Trophoblast cell (in vitro differentiated cells and primary cell): ENCODE measurements at regions not wholly inside any gene's neighbourhood (a gene's known extent, or its start where the extent isn't known, plus 50 kb on each side); places are given as distances from the start of the nearest gene placed in this dataset.

Experiments used
- DNase-seq, 2 donors: peaks; one replicate each; pipeline ENCODE4 v3.0.0-alpha.2; 2016
- H2AFZ ChIP-seq: 2 replicates; pipeline ENCODE4 v1.6.1; 2013; ENCODE audit warnings: low read length, moderate library complexity, mild to moderate bottlenecking; ENCODE audit not compliant: insufficient read depth, poor library complexity
- H2AK5ac ChIP-seq: 2 replicates; pipeline ENCODE4 v1.6.1; 2013; ENCODE audit warnings: mild to moderate bottlenecking, low read length
- H2BK120ac ChIP-seq: 2 replicates; pipeline ENCODE4 v1.6.1; 2013; ENCODE audit warnings: low read length, mild to moderate bottlenecking, moderate library complexity; ENCODE audit not compliant: insufficient read depth, poor library complexity
- H2BK12ac ChIP-seq: 2 replicates; pipeline ENCODE4 v1.6.1; 2013; ENCODE audit warnings: mild to moderate bottlenecking, low read length, moderate library complexity
- H2BK5ac ChIP-seq: 2 replicates; pipeline ENCODE4 v1.6.1; 2013; ENCODE audit warnings: low read length, low read depth, moderate library complexity, mild to moderate bottlenecking; ENCODE audit not compliant: poor library complexity
- H3K14ac ChIP-seq: 2 replicates; pipeline ENCODE4 v1.6.1; 2013; ENCODE audit warnings: mild to moderate bottlenecking, low read length
- H3K18ac ChIP-seq: 2 replicates; pipeline ENCODE4 v1.6.1; 2013; ENCODE audit warnings: mild to moderate bottlenecking, low read length
- H3K23ac ChIP-seq: 2 replicates; pipeline ENCODE4 v1.6.1; 2013; ENCODE audit warnings: low read length
- H3K27ac ChIP-seq: 2 replicates; pipeline ENCODE4 v1.5.1; 2013; ENCODE audit warnings: low read depth, mild to moderate bottlenecking, inconsistent platforms, low read length, moderate library complexity
- H3K27me3 ChIP-seq: 2 replicates; pipeline ENCODE4 v1.6.1; 2013; ENCODE audit warnings: inconsistent platforms, mild to moderate bottlenecking, low read length, moderate library complexity; ENCODE audit not compliant: insufficient read depth
- H3K36me3 ChIP-seq, 2 experiments: 1 replicate in 1 of 2; 2 replicates in 1 of 2; pipeline ENCODE4 v1.6.1; 2013; ENCODE audit warnings: low read length in 2 of 2, mild to moderate bottlenecking in 2 of 2, moderate library complexity in 1 of 2; ENCODE audit not compliant: insufficient read depth in 2 of 2, control insufficient read depth in 1 of 2
- H3K4ac ChIP-seq: 2 replicates; pipeline ENCODE4 v1.6.1; 2013; ENCODE audit warnings: low read depth, mild to moderate bottlenecking, low read length, moderate library complexity
- H3K4me1 ChIP-seq, 2 experiments: 1 replicate in 1 of 2; 2 replicates in 1 of 2; pipeline ENCODE4 v1.6.1; 2013; ENCODE audit warnings: low read length in 2 of 2, mild to moderate bottlenecking in 2 of 2, moderate library complexity in 1 of 2; ENCODE audit not compliant: insufficient read depth in 2 of 2, control insufficient read depth in 1 of 2
- H3K4me2 ChIP-seq: 2 replicates; pipeline ENCODE4 v1.6.1; 2013; ENCODE audit warnings: inconsistent platforms, mild to moderate bottlenecking, low read length, moderate library complexity
- H3K4me3 ChIP-seq: 2 replicates; pipeline ENCODE4 v1.5.1; 2013; ENCODE audit warnings: mild to moderate bottlenecking, low read depth, low read length, inconsistent platforms
- H3K79me1 ChIP-seq: one replicate; pipeline ENCODE4 v1.6.1; 2013; ENCODE audit warnings: low read length
- H3K79me2 ChIP-seq: 2 replicates; pipeline ENCODE4 v1.6.1; 2013; ENCODE audit warnings: low read length, mild to moderate bottlenecking; ENCODE audit not compliant: control insufficient read depth, insufficient read depth, poor library complexity
- H3K9ac ChIP-seq: 2 replicates; pipeline ENCODE4 v1.6.1; 2013; ENCODE audit warnings: mild to moderate bottlenecking, low read length
- H3K9me3 ChIP-seq: 2 replicates; pipeline ENCODE4 v1.6.1; 2013; ENCODE audit warnings: low read depth, mild to moderate bottlenecking, control low read depth, inconsistent platforms, low read length; ENCODE audit not compliant: insufficient read depth
- H4K12ac ChIP-seq: 2 replicates; pipeline ENCODE4 v1.6.1; 2013; ENCODE audit warnings: low read depth, mild to moderate bottlenecking, low read length, moderate library complexity
- H4K8ac ChIP-seq: 2 replicates; pipeline ENCODE4 v1.6.1; 2013; ENCODE audit warnings: low read depth, mild to moderate bottlenecking, low read length, moderate library complexity
- H4K91ac ChIP-seq: one replicate; pipeline ENCODE4 v1.6.1; 2013; ENCODE audit warnings: low read depth, mild to moderate bottlenecking, low read length, moderate library complexity
- WGBS: extraction: QIAGEN DNeasy Blood & Tissue Kit; methylation state at CpG from one replicate; pipeline ENCODE4 v1.1.7; 2013; ENCODE audit warnings: missing lambda C conversion rate; ENCODE audit not compliant: insufficient read length, insufficient coverage; ENCODE audit errors: extremely low coverage; 5-methylcytosine and 5-hydroxymethylcytosine counted together

- H3K36me3 ChIP-seq = no peaks in the 10 kb centered on the region
- WGBS = no CpG with 5 or more reads among the region's 1 CpG
- no peak overlapping the region for H4K8ac ChIP-seq
Observed at GRCh38 chr14:66398437-66398836, 87.7 kb upstream of the CCDC196 start.

GRCh38 chr14:66401449-66402095 is 84.6 kb upstream of the CCDC196 start:
- H3K18ac ChIP-seq = no peak overlapping the region
- WGBS = no CpG with 5 or more reads among the region's 1 CpG
- no peak overlapping the region for H2AFZ ChIP-seq
- H3K4me1 ChIP-seq = no peaks in the 10 kb centered on the region
- no peak overlapping the region for H2BK120ac ChIP-seq
- no peaks in the 10 kb centered on the region for H3K27me3 ChIP-seq
- no peak overlapping the region for H3K9ac ChIP-seq
- H4K91ac ChIP-seq = no peak overlapping the region
- H2BK12ac ChIP-seq = no peak overlapping the region
- H3K36me3 ChIP-seq = no peaks in the 10 kb centered on the region
- H4K12ac ChIP-seq = no peak overlapping the region
- no peak overlapping the region for H2BK5ac ChIP-seq
- no peaks in the 10 kb centered on the region for H3K9me3 ChIP-seq
- no peak overlapping the region for H3K4me2 ChIP-seq
- no peak overlapping the region for H4K8ac ChIP-seq
- no peaks in the 10 kb centered on the region for H3K79me1 ChIP-seq
- no peak overlapping the region for H3K4ac ChIP-seq
- DNase-seq = peak in 1 of 2 donors; percentile 25
- H3K23ac ChIP-seq = no peak overlapping the region
- no peak overlapping the region for H3K27ac ChIP-seq
- no peak overlapping the region for H3K14ac ChIP-seq
- H3K79me2 ChIP-seq = no peaks in the 10 kb centered on the region
- H2AK5ac ChIP-seq = no peak overlapping the region
- H3K4me3 ChIP-seq = no peak overlapping the region

More at GRCh38 chr14:66398437-66398836, 87.7 kb upstream of the CCDC196 start:
- H3K4me1 ChIP-seq = no peaks in the 10 kb centered on the region
- no peak overlapping the region for H3K9ac ChIP-seq
- H4K91ac ChIP-seq = no peak overlapping the region
- H4K12ac ChIP-seq = no peak overlapping the region
- H3K4ac ChIP-seq = no peak overlapping the region
- H2BK12ac ChIP-seq = no peak overlapping the region
- H3K79me1 ChIP-seq = no peaks in the 10 kb centered on the region
- H2BK120ac ChIP-seq = no peak overlapping the region
- H3K27ac ChIP-seq = no peak overlapping the region
- H3K9me3 ChIP-seq = no peaks in the 10 kb centered on the region
- H2AFZ ChIP-seq = no peak overlapping the region
- H3K18ac ChIP-seq = no peak overlapping the region
- H3K4me2 ChIP-seq = no peak overlapping the region
- H3K79me2 ChIP-seq = no peaks in the 10 kb centered on the region
- no peak overlapping the region for H3K23ac ChIP-seq
- H3K4me3 ChIP-seq = no peak overlapping the region
- no peak overlapping the region for H2BK5ac ChIP-seq
- no peaks in the 10 kb centered on the region for H3K27me3 ChIP-seq
- H2AK5ac ChIP-seq = no peak overlapping the region
- DNase-seq = no peak
- no peak overlapping the region for H3K14ac ChIP-seq

GRCh38 chr14:66403183-66403582 is 83.0 kb upstream of the CCDC196 start:
- no peak overlapping the region for H4K12ac ChIP-seq
- H2AK5ac ChIP-seq = no peak overlapping the region
- DNase-seq = peak in 1 of 2 donors; percentile 47
- no peak overlapping the region for H3K18ac ChIP-seq
- H3K27me3 ChIP-seq = no peaks in the 10 kb centered on the region
- no peak overlapping the region for H3K27ac ChIP-seq
- H3K23ac ChIP-seq = no peak overlapping the region
- no peak overlapping the region for H3K4me3 ChIP-seq
- H2BK120ac ChIP-seq = no peak overlapping the region
- H2AFZ ChIP-seq = no peak overlapping the region
- H3K4me2 ChIP-seq = no peak overlapping the region
- no peak overlapping the region for H2BK5ac ChIP-seq
- H4K8ac ChIP-seq = no peak overlapping the region
- H4K91ac ChIP-seq = no peak overlapping the region
- H3K4ac ChIP-seq = no peak overlapping the region
- WGBS = no CpG with 5 or more reads among the region's 5 CpGs
- no peaks in the 10 kb centered on the region for H3K79me2 ChIP-seq
- no peaks in the 10 kb centered on the region for H3K79me1 ChIP-seq
- H3K36me3 ChIP-seq = no peaks in the 10 kb centered on the region
- no peak overlapping the region for H2BK12ac ChIP-seq
- no peak overlapping the region for H3K9ac ChIP-seq
- no peaks in the 10 kb centered on the region for H3K4me1 ChIP-seq
- no peaks in the 10 kb centered on the region for H3K9me3 ChIP-seq
- H3K14ac ChIP-seq = no peak overlapping the region

DNA sequence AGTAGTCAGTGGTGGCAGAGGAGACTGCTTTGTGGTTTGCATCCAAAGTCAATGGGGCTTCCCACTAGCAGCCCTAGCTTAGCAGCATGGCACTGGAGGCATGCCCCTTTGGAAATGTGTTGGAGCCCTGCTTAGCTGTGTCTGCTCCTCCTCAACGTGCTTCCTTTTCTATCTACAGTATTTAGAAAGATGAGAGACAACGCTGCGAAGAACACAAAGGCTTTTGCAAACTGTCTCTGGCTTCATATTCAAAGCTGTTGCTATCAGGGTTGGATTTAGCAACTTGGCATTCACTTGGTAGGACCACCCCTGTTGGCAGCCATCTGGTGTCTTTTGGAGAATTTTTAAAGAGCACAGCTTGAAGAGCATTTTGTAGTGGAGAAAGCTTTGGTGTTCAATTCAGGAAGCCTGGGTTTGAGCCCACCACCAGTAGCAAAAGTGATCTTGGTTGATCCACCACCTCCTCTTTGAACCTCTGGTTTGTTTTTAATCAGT is 82.1 kb upstream of the CCDC196 start:
- H3K23ac ChIP-seq = no peak overlapping the region
- H3K36me3 ChIP-seq = no peaks in the 10 kb centered on the region
- no peak overlapping the region for H3K18ac ChIP-seq
- no peak overlapping the region for H2BK120ac ChIP-seq
- no peaks in the 10 kb centered on the region for H3K9me3 ChIP-seq
- no peak overlapping the region for H2BK12ac ChIP-seq
- no peaks in the 10 kb centered on the region for H3K79me1 ChIP-seq
- no peak overlapping the region for H3K4ac ChIP-seq
- no peak overlapping the region for H2BK5ac ChIP-seq
- H2AFZ ChIP-seq = no peak overlapping the region
- H3K27ac ChIP-seq = no peak overlapping the region
- no CpG with 5 or more reads among the region's 3 CpGs for WGBS
- H3K4me1 ChIP-seq = no peaks in the 10 kb centered on the region
- H4K8ac ChIP-seq = no peak overlapping the region
- H4K12ac ChIP-seq = no peak overlapping the region
- no peak overlapping the region for H3K4me3 ChIP-seq
- no peak overlapping the region for H3K14ac ChIP-seq
- H3K9ac ChIP-seq = no peak overlapping the region
- H3K4me2 ChIP-seq = no peak overlapping the region
- H3K27me3 ChIP-seq = no peaks in the 10 kb centered on the region
- no peak for DNase-seq
- H3K79me2 ChIP-seq = no peaks in the 10 kb centered on the region
- H2AK5ac ChIP-seq = no peak overlapping the region
- no peak overlapping the region for H4K91ac ChIP-seq
